Spleen (tissue), 11 donors: ENCODE measurements at regions not wholly inside any gene's neighbourhood (a gene's known extent, or its start where the extent isn't known, plus 50 kb on each side); places are given as distances from the start of the nearest gene placed in this dataset.

ENCODE experiments used
- DNase-seq: peaks from one replicate; pipeline ENCODE4 v3.0.0-alpha.2; 2020
- H3K27ac ChIP-seq, 8 donors: fragments of 200-600 bp; sonication (generic) in 7 of 8; 1 replicate in 4 of 8; 2 replicates in 4 of 8; pipeline versions ENCODE4 v1.5.0 to v1.8.0; 2016 to 2021; ENCODE audit warnings: inconsistent platforms in 4 of 8, mild to moderate bottlenecking in 4 of 8, moderate library complexity in 1 of 8
- H3K27me3 ChIP-seq, 7 donors: fragments of 200-600 bp; sonication (generic) in 6 of 7; replicated peaks in 1 of 7; 1 replicate in 4 of 7; 2 replicates in 3 of 7; pipeline versions ENCODE4 v1.5.0 to v1.8.0; 2016 to 2021; ENCODE audit warnings: inconsistent platforms in 3 of 7, mild to moderate bottlenecking in 1 of 7
- H3K36me3 ChIP-seq, 6 donors: fragments of 200-600 bp; sonication (generic) in 5 of 6; 1 replicate in 4 of 6; 2 replicates in 2 of 6; pipeline versions ENCODE4 v1.5.0 to v1.8.0; 2016 to 2021; ENCODE audit warnings: inconsistent platforms in 2 of 6
- H3K4me1 ChIP-seq, 6 donors: fragments of 200-600 bp; sonication (generic) in 5 of 6; 1 replicate in 3 of 6; 2 replicates in 3 of 6; pipeline versions ENCODE4 v1.5.0 to v1.8.0; 2016 to 2021; ENCODE audit warnings: inconsistent platforms in 3 of 6
- H3K4me3 ChIP-seq, 8 donors: fragments of 200-600 bp; sonication (generic) in 7 of 8; 1 replicate in 4 of 8; 2 replicates in 4 of 8; pipeline versions ENCODE4 v1.5.0 to v1.8.0; 2016 to 2021; ENCODE audit warnings: inconsistent platforms in 4 of 8, mild to moderate bottlenecking in 4 of 8, moderate library complexity in 2 of 8
- H3K9me3 ChIP-seq, 8 donors: fragments of 200-600 bp; sonication (generic) in 7 of 8; 1 replicate in 4 of 8; 2 replicates in 4 of 8; pipeline versions ENCODE4 v1.5.0 to v1.8.0; 2016 to 2021; ENCODE audit warnings: inconsistent platforms in 4 of 8
- CTCF ChIP-seq, 11 experiments: fragments of 200-600 bp in 7 of 11; fragments of 450-650 bp in 4 of 11; sonication (generic) in 4 of 11; IDR thresholded peaks in 8 of 11; conservative IDR thresholded peaks in 3 of 11; 1 replicate in 7 of 11; 2 replicates in 4 of 11; pipeline versions ENCODE4 v1.4.0 to v1.8.0; 2016 to 2021; ENCODE audit warnings: antibody characterized with exemption in 11 of 11, inconsistent platforms in 4 of 11, mild to moderate bottlenecking in 1 of 11
- POLR2A ChIP-seq, 3 donors: fragments of 450-650 bp; IDR thresholded peaks; one replicate each; pipeline ENCODE4 v1.5.1; 2017; ENCODE audit warnings: antibody characterized with exemption in 3 of 3, mild to moderate bottlenecking in 1 of 3
- POLR2AphosphoS5 ChIP-seq, 3 donors: sonication (generic); formaldehyde crosslinking; IDR thresholded peaks; one replicate each; pipeline ENCODE4 v1.5.1; 2017; ENCODE audit warnings: antibody characterized with exemption in 3 of 3
- WGBS, 5 donors: extraction: QIAGEN DNeasy Blood & Tissue Kit in 3 of 5; methylation state at CpG; one replicate each; pipeline versions ENCODE4 v1.1.5 to v1.1.7; 2013 to 2018; 5-methylcytosine and 5-hydroxymethylcytosine counted together
- intact Hi-C: fragments of 100-400 bp; cut with DNase I; formaldehyde crosslinking; loops from one replicate; pipeline ENCODE4 v1.15.0; 2023; ENCODE audit warnings: low total_unique reads
- donor health status: healthy with polysubstance abuse.
- donor health status: DM: no; HTN: no; CAD: no; lungs with moderate emphysema.
- donor health status: DM: no; HTN: no; CAD: no.
- donor health status: Bipolar disorder and iron deficiency.
- donor health status: healthy.
- donor health status: DM: no; HTN: no; CAD: no.
- donor health status: DM: yes; HTN: yes; CAD: no.

GRCh38 chrX:51182545-51182944 lies 150.1 kb upstream of the NUDT10 start:
- intact Hi-C loops, result no loop called here
- H3K9me3 ChIP-seq, result peaks cover 0 to 8% (median 0%) of the 10 kb centered on the region in 8 donors
- H3K4me3 ChIP-seq, result no peak overlapping the region
- no peaks in the 10 kb centered on the region for H3K4me1 ChIP-seq
- H3K27me3 ChIP-seq, result peaks cover 0 to 15% (median 0%) of the 10 kb centered on the region in 7 donors
- TF ChIP-seq CTCF (IDR thresholded peaks at IDR 0.05 in 8 of 11, conservative IDR thresholded peaks at IDR 0.05 in 3 of 11) (no peak), POLR2A (IDR thresholded peaks at IDR 0.05) (no peak), POLR2AphosphoS5 (IDR thresholded peaks at IDR 0.05) (no peak)
- no peak overlapping the region for H3K27ac ChIP-seq
- DNase-seq, result no peak
- WGBS, 5 donors, result 48 to 90% (median 62%) methylated on average over 5 to 6 of the region's 6 CpGs; no CpG with 5 or more reads in 1 of the 5 donors
- H3K36me3 ChIP-seq, result no peaks in the 10 kb centered on the region

GRCh38 chrX:51192104-51192503 lies 140.5 kb upstream of the NUDT10 start:
- intact Hi-C loops, result no loop called here
- peaks cover 0 to 47% (median 10%) of the 10 kb centered on the region in 8 donors for H3K9me3 ChIP-seq
- no peak overlapping the region for H3K4me3 ChIP-seq
- no peak overlapping the region for H3K27ac ChIP-seq
- 68 to 100% (median 89%) methylated on average over 1 of the region's 1 CpG for WGBS, 5 donors
- H3K36me3 ChIP-seq, result no peaks in the 10 kb centered on the region
- no peaks in the 10 kb centered on the region for H3K27me3 ChIP-seq
- H3K4me1 ChIP-seq, result no peaks in the 10 kb centered on the region
- no peak for DNase-seq
- TF ChIP-seq CTCF (IDR thresholded peaks at IDR 0.05 in 8 of 11, conservative IDR thresholded peaks at IDR 0.05 in 3 of 11) (no peak), POLR2AphosphoS5 (IDR thresholded peaks at IDR 0.05) (no peak), POLR2A (IDR thresholded peaks at IDR 0.05) (no peak)

GRCh38 chrX:51215266-51215665 lies 117.4 kb upstream of the NUDT10 start:
- H3K9me3 ChIP-seq, result no peaks in the 10 kb centered on the region
- WGBS, 5 donors, result 70 to 78% (median 73%) methylated on average over 4 of the region's 4 CpGs
- H3K27me3 ChIP-seq, result no peaks in the 10 kb centered on the region
- no peak for TF ChIP-seq POLR2AphosphoS5 (IDR thresholded peaks at IDR 0.05)
- TF ChIP-seq CTCF (IDR thresholded peaks at IDR 0.05 in 8 of 11, conservative IDR thresholded peaks at IDR 0.05 in 3 of 11), result no peak
- no peak for TF ChIP-seq POLR2A (IDR thresholded peaks at IDR 0.05)
- no peaks in the 10 kb centered on the region for H3K36me3 ChIP-seq
- H3K4me3 ChIP-seq, result no peak overlapping the region
- intact Hi-C loops, result no loop called here
- DNase-seq, result no peak
- no peaks in the 10 kb centered on the region for H3K4me1 ChIP-seq
- H3K27ac ChIP-seq, result no peak overlapping the region

GRCh38 chrX:51215856-51216255 lies 116.8 kb upstream of the NUDT10 start:
- H3K36me3 ChIP-seq, result no peaks in the 10 kb centered on the region
- intact Hi-C loops, result no loop called here
- 77 to 94% (median 90%) methylated on average over 2 of the region's 2 CpGs for WGBS, 5 donors
- H3K4me1 ChIP-seq, result no peaks in the 10 kb centered on the region
- no peak overlapping the region for H3K27ac ChIP-seq
- H3K9me3 ChIP-seq, result no peaks in the 10 kb centered on the region
- DNase-seq, result no peak
- H3K4me3 ChIP-seq, result no peak overlapping the region
- no peaks in the 10 kb centered on the region for H3K27me3 ChIP-seq
- TF ChIP-seq CTCF (IDR thresholded peaks at IDR 0.05 in 8 of 11, conservative IDR thresholded peaks at IDR 0.05 in 3 of 11) (no peak), POLR2AphosphoS5 (IDR thresholded peaks at IDR 0.05) (no peak), POLR2A (IDR thresholded peaks at IDR 0.05) (no peak)
